GM12864 (cell line): ENCODE measurements at regions not wholly inside any gene's neighbourhood (a gene's known extent, or its start where the extent isn't known, plus 50 kb on each side); places are given as distances from the start of the nearest gene placed in this dataset.

Experiments used
- DNase-seq: peaks from one replicate; pipeline ENCODE4 v3.0.0-alpha.2; 2011; ENCODE audit warnings: low read depth
- H3K4me3 ChIP-seq: 2 replicates; pipeline ENCODE4 v1.5.1; 2011; ENCODE audit warnings: mild to moderate bottlenecking, low read depth, low read length, control low read depth
- TF ChIP-seq, protein P1 (sequence below): IDR thresholded peaks from 2 replicates; pipeline ENCODE4 v1.5.1; 2011; ENCODE audit warnings: low read depth, mild to moderate bottlenecking, moderate library complexity, low read length, control low read depth, inconsistent platforms; ENCODE audit errors: missing control alignments

DNA sequence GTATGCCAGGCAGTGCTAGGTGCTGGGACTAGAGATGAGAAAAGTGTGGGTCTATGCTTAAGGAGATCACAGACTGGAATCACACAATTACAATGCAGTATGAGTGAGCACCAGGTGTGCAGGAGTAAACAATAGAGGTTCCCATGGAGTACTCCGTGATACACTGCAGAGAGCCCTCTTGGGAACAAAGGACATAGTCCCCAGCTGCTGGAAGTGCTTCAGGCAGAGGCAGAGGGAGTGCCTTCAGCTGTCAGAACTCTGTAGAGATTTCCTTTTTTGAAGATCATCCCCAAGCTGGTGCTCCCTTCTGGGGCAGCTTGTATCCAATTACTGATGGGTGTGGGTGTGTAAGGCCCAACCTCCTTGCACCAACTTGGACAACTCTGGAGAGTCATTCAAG, 143.5 kb upstream of the PLET1 start:
- DNase-seq: no peak
- TF ChIP-seq, protein P1, sequence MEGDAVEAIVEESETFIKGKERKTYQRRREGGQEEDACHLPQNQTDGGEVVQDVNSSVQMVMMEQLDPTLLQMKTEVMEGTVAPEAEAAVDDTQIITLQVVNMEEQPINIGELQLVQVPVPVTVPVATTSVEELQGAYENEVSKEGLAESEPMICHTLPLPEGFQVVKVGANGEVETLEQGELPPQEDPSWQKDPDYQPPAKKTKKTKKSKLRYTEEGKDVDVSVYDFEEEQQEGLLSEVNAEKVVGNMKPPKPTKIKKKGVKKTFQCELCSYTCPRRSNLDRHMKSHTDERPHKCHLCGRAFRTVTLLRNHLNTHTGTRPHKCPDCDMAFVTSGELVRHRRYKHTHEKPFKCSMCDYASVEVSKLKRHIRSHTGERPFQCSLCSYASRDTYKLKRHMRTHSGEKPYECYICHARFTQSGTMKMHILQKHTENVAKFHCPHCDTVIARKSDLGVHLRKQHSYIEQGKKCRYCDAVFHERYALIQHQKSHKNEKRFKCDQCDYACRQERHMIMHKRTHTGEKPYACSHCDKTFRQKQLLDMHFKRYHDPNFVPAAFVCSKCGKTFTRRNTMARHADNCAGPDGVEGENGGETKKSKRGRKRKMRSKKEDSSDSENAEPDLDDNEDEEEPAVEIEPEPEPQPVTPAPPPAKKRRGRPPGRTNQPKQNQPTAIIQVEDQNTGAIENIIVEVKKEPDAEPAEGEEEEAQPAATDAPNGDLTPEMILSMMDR: no peak
- no peak overlapping the region for H3K4me3 ChIP-seq

DNA sequence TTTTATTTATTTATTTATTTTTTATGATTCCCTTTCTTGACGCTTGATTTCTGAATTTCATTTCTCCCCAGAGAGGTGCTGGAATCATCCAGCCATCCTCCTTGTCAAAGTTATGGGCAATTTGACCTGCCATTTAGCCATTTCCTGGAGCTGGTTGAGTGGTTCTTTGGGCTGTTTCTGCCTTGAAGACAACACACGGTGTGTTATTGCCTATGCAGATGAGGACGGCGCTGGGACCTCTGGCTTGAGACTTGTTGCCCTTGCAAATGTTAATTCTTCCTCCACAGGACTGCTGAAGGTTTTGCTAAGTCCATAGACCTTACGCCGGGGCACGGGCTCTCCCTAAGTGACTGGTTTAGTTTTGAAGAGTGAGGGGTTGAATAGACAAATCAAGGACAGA, 147.9 kb upstream of the PLET1 start:
- DNase-seq: no peak
- H3K4me3 ChIP-seq: no peak overlapping the region
- TF ChIP-seq, protein P1: no peak

DNA sequence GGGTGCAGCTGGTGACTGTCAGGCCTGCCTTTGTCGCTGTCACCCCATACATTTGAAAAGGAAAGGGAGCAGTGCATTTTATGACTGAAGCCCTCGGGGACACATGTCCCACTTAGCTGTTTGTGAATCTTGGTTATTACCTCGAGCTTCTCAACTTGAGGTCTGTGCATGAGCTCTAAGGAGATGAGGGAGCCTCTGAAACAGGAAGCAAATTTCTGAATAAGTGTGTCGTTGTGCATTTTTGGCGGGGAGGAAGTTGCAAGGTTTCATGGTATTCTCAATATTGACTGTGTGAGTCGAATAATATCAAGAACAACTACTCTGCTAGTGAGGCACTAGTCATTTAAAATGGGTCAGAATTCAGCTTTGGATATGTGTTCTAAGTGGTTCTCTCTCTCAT, 149.7 kb upstream of the PLET1 start:
- no peak overlapping the region for H3K4me3 ChIP-seq
- TF ChIP-seq, protein P1: no peak
- no peak for DNase-seq

DNA sequence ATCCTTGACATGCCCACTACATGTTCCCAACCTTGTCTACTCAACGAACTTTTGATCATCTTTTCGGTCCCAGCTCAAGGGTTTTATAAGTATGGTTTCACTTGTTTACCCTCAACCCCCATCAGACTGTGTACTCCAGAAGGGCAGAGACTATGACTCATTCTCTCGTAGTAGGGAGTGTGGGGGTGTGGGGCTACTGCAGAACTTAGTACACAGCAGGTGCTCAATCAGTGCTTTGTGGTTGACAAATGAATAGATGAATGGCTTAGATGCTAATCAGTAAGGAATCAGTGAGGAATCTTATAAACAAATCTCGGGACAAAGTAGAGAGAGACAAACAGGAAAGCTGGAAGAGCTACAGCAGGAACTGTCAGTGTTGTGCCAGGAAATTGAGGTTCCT, 151.7 kb upstream of the PLET1 start:
- no peak for DNase-seq
- TF ChIP-seq, protein P1: no peak
- no peak overlapping the region for H3K4me3 ChIP-seq

DNA sequence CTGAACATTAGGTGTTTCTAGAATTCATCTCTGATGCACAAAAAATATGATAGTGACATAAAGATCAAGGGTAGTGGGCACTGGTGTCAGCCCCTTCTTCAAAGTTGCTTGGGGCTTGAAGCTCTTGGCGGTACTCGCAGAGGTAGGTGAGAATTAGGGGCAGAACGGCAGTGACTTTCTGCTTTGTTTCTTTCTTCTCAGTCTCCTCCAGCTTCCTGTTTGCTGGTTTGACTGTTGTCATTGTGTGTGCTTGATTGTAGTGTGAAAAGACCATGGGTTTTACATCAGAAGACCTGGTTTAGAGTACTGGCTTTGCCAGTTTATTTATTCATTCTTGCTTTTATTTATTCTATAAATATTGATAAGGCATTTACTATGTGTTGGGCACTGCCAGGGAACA, 156.7 kb upstream of the PLET1 start:
- TF ChIP-seq, protein P1: no peak
- no peak overlapping the region for H3K4me3 ChIP-seq
- DNase-seq: no peak

DNA sequence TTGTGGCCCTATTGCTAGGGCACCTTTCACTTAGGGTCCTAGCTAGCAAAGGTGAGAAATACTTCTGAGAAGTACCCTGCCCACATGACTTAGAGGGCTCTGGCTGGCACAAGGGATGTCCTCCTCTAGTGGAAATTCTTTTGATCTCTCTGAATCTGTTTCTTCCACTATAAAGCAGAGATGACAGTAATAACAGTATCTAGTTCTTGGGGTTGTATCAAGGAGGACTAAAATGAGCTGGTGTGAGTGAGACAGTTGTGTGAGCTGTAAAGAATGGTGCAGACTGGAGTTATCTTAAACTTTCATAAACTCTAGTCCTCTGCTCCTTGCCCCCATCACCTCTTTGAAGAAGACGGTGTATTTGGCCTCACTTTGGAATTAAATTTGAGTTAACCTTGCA, 157.8 kb upstream of the PLET1 start:
- no peak for DNase-seq
- H3K4me3 ChIP-seq: no peak overlapping the region
- TF ChIP-seq, protein P1: no peak

DNA sequence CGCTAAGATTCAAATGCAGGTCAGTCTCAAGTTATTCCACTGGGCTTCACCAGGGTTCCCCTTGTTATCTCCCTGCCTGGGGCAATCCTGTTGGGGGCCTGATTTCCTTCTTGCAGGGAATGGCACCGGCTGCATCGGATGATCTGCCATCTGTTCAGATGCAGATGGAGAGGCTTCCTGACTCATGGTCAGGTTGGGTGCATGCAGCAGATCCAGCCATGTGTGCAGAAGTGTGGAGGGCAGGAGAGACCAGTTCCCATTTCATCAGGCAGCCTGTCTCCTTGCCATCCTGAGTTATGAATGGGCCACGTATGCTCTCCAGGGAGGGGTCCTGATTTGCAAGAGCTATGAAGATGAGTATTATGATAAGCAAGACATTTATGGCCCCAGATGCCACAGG, 161.2 kb upstream of the PLET1 start:
- TF ChIP-seq, protein P1: no peak
- no peak overlapping the region for H3K4me3 ChIP-seq
- DNase-seq: no peak
